Fibroblast of villous mesenchyme (primary cell): ENCODE measurements at regions not wholly inside any gene's neighbourhood (a gene's known extent, or its start where the extent isn't known, plus 50 kb on each side); places are given as distances from the start of the nearest gene placed in this dataset.
"Not testable (repeated sequence)": the region's sequence is repeated elsewhere in the genome, so short reads cannot be mapped to it uniquely, and the experiment has no call there.

Experiments used
- DNase-seq: peaks from one replicate; pipeline ENCODE4 v3.0.0-alpha.2; 2010; ENCODE audit warnings: low read depth
- H3K4me3 ChIP-seq: 2 replicates; pipeline ENCODE4 v1.5.1; 2011; ENCODE audit warnings: low read depth, mild to moderate bottlenecking, low read length
- TF ChIP-seq, protein P1 (sequence below): IDR thresholded peaks from 2 replicates; pipeline ENCODE4 v1.5.1; 2012; ENCODE audit warnings: low read depth, mild to moderate bottlenecking, low read length; ENCODE audit not compliant: insufficient read depth

DNA sequence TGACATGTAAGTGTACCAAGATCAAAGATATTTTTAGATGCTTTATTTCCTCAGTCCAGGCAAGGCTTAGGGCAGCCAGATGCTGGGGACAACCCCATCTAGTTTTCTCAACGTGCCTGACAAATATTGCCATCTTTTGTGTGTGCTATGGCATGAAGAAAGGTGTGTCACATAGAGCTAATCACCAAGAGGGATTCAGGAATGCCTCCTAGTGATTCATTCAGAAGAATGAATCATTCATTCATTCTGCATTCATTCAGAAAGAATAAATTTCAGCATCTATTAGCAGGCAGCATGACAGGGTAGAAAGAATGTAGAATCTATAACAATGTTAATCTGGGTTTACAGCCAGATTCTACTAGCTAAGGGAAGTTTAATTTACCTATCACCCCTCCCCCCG, 75.4 kb upstream of the LRRC4C start:
- H3K4me3 ChIP-seq: no peak overlapping the region
- no peak for DNase-seq
- TF ChIP-seq, protein P1, sequence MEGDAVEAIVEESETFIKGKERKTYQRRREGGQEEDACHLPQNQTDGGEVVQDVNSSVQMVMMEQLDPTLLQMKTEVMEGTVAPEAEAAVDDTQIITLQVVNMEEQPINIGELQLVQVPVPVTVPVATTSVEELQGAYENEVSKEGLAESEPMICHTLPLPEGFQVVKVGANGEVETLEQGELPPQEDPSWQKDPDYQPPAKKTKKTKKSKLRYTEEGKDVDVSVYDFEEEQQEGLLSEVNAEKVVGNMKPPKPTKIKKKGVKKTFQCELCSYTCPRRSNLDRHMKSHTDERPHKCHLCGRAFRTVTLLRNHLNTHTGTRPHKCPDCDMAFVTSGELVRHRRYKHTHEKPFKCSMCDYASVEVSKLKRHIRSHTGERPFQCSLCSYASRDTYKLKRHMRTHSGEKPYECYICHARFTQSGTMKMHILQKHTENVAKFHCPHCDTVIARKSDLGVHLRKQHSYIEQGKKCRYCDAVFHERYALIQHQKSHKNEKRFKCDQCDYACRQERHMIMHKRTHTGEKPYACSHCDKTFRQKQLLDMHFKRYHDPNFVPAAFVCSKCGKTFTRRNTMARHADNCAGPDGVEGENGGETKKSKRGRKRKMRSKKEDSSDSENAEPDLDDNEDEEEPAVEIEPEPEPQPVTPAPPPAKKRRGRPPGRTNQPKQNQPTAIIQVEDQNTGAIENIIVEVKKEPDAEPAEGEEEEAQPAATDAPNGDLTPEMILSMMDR: no peak

DNA sequence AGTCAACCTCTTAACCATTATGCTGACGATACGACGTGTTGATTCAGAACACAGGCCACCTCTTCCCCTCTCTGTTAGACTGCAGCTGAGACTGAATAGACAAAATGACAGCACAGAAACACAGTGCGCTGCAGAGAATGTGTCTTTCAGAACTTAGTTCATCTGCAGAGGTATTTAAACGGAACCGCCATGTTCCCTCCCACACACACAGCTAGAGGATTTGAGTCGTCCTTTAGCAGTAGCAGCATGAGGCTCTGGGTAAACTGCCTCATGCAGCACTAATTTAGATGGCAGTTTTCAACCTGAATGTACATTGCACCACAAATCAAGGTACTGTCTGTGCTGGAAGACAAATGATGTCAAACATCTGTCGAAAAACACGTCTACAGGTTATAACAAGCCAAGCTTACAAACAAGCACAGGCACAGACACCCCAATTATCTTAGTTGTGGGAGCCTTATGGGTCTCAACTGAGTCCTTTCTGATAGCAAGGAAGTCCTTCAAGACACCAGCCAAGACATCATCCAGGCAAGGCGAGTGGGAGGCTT, 76.6 kb upstream of the LRRC4C start:
- TF ChIP-seq, protein P1: no peak
- no peak for DNase-seq
- no peak overlapping the region for H3K4me3 ChIP-seq

DNA sequence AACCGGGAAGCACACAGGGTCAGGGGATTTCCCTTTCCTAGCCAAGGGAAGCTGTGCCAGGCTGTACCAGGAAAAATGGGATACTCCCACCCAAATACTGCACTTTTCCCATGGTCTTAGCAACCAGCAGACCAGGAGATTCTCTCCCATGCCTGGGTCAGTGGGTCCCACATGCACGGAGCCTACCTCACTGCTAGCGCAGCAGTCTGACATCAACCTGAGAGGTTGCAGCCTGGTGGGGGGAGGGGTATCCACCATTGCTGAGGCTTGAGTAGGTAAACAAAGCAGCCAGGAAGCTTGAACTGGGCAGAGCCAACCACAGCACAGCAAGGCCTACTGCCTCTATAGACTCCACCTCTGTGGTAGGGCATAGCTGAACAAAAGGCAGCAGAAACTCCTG, 85.5 kb upstream of the LRRC4C start:
- DNase-seq: not testable (repeated sequence)

DNA sequence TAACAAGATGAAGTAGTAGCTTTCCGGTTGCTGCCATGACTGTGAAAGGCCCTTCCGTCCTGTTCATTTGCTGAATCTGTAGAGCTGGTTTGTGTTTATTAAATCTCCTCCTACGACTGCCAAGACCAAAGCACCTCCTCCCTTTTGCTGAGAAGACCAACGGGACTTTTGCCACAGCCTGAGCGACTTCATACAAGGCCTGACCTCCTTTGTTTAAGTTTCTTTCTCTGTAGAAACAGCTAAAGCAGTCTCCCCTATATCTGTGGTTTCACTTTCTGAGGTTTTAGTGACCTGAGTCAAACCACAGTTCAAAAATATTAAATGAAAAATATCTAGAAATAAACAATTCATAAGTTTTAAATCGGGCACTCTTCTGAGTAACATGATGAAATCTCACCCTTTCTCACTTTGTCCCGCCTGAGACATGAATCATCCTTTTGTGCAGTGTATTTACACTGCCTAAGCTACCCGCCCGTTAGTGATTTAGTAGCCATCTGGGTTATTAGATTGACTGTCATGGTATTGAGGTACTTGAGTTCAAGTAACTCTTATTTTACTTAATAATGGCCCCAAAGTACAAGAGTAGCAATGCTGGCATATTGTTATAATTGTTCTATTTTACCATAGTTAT, 119.1 kb upstream of the LRRC4C start:
- no peak overlapping the region for H3K4me3 ChIP-seq
- DNase-seq: no peak
- TF ChIP-seq, protein P1: no peak

More for the DNA sequence above, 85.5 kb upstream of the LRRC4C start:
- H3K4me3 ChIP-seq: not testable (repeated sequence)

DNA sequence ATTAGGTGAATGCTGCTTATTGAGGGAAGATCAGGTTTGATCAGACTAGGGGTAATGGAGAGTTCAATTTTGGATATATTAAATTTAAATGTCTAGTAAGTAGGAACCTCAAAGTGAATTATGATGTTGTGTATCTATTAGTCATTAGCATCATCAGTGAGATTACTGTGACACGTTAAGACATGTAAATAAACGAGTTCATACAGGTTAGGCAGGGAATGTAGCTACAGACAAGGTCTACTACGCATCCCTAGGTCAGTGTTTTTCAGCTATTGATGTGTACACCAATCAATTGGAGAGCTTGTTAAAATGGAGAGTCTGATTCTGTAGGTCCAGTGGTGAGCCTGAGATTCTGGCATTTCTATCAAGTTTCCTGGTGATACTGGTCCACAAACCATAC, 120.1 kb upstream of the LRRC4C start:
- TF ChIP-seq, protein P1: no peak
- no peak for DNase-seq
- H3K4me3 ChIP-seq: no peak overlapping the region

DNA sequence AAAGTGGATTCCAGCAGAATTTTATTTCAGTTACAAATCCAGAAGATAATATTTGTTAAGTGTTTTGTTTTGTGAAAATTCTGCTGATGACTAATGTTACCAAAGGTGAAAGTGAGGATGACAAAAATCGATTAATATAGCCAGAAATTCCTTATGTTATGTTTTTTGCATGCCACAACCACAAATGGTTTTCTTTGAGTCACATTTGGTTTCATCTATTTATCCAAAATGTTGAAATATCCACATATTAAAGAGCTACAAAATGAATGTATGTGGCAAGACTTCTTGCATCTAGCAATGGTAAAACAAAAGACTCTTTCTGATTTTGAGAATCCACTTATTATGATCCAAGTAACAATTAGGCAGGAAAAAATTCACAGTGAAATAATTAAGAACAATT, 150.1 kb upstream of the LRRC4C start:
- TF ChIP-seq, protein P1: no peak
- H3K4me3 ChIP-seq: no peak overlapping the region
- no peak for DNase-seq

DNA sequence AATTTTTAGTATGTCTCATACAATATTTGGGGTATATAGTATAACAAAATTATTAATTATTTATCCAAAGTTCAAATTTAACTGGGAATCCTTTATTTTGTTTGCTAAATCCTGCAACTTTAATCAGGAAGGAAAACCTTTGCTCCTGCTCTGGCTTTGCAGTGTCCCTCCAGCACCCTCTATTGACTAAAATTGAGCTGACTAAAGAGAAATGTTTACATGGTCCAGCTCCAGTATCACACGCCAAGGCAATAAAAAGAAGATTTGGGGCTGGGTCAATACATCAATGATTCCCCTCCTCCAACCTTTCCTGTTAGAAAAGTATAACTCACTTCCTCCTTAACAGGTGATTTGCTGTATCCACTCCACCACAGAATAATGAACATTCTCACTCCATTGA, 153.0 kb upstream of the LRRC4C start:
- TF ChIP-seq, protein P1: no peak
- no peak for DNase-seq
- H3K4me3 ChIP-seq: no peak overlapping the region
